Liver (tissue), 3 donors: ENCODE measurements at regions not wholly inside any gene's neighbourhood (a gene's known extent, or its start where the extent isn't known, plus 50 kb on each side); places are given as distances from the start of the nearest gene placed in this dataset.

Experiments used
- CTCF ChIP-seq: fragments of 150-350 bp; IDR thresholded peaks from 2 replicates; pipeline ENCODE4 v1.5.1; 2017; ENCODE audit warnings: improper control_type of control experiment, low read depth, low read length; ENCODE audit not compliant: missing input control
- RXRA ChIP-seq, 2 donors: IDR thresholded peaks; 2 replicates each; pipeline ENCODE4 v1.6.1; 2017 to 2018; ENCODE audit warnings: antibody characterized with exemption in 2 of 2, mild to moderate bottlenecking in 1 of 2
- donor health status: healthy.
- donor health status: healthy.

GRCh38 chr18:71049893-71050292 is 761.0 kb downstream of the SOCS6 start:
- TF ChIP-seq CTCF (no peak), RXRA (IDR thresholded peaks at IDR 0.05) (no peak)
